Ovary (tissue), 7 donors: ENCODE measurements at regions not wholly inside any gene's neighbourhood (a gene's known extent, or its start where the extent isn't known, plus 50 kb on each side); places are given as distances from the start of the nearest gene placed in this dataset. TPM values are rescaled to one million over a fixed set of nuclear protein-coding genes. Genes with fewer than 3 reads are reported as not detected.

Experiments used
- DNase-seq, 5 donors: peaks; one replicate each; pipeline ENCODE4 v3.0.0-alpha.2; 2019 to 2020
- H3K27ac ChIP-seq, 2 donors: fragments of 200-600 bp; one replicate each; pipeline versions ENCODE4 v1.5.1 to v1.8.0; 2019 to 2022
- H3K27me3 ChIP-seq: fragments of 200-600 bp; one replicate; pipeline ENCODE4 v1.8.0; 2022
- H3K36me3 ChIP-seq: fragments of 200-600 bp; sonication (generic); one replicate; pipeline ENCODE4 v1.5.1; 2019
- H3K4me1 ChIP-seq: one replicate; pipeline ENCODE4 v1.8.1; 2013; ENCODE audit warnings: mild to moderate bottlenecking, moderate library complexity; ENCODE audit not compliant: insufficient read depth
- H3K4me3 ChIP-seq: fragments of 200-600 bp; sonication (generic); one replicate; pipeline ENCODE4 v1.5.1; 2017
- H3K9me3 ChIP-seq, 2 donors: fragments of 200-600 bp in 1 of 2; sonication (generic) in 1 of 2; one replicate each; pipeline versions ENCODE4 v1.5.1 to v1.8.1; 2013 to 2019; ENCODE audit warnings: mild to moderate bottlenecking in 1 of 2, moderate library complexity in 1 of 2
- EP300 ChIP-seq: sonication (generic); formaldehyde crosslinking; IDR thresholded peaks from one replicate; pipeline ENCODE4 v1.6.1; 2017; ENCODE audit warnings: antibody characterized with exemption
- POLR2A ChIP-seq: fragments of 450-650 bp; IDR thresholded peaks from one replicate; pipeline ENCODE4 v1.6.1; 2017; ENCODE audit warnings: antibody characterized with exemption, mild to moderate bottlenecking, moderate library complexity
- WGBS, 3 donors: extraction: QIAGEN DNeasy Blood & Tissue Kit in 1 of 3; methylation state at CpG; one replicate each; pipeline versions ENCODE4 v1.1.5 to v1.1.7; 2013 to 2017; 5-methylcytosine and 5-hydroxymethylcytosine counted together
- intact Hi-C, 4 donors: fragments of 100-400 bp; cut with DNase I; formaldehyde crosslinking; loops; one replicate each; pipeline versions ENCODE4 v1.11.0 to v1.15.1; 2022 to 2023
- small RNA-seq: library from RNA; depleted of rRNA; stranded (forward); fragments of <200 nt; gene quantifications from one replicate; pipeline ENCODE3, GENCODE V24; 2016
- TF ChIP-seq, protein P1 (sequence below), 3 donors: fragments of 450-650 bp in 2 of 3; fragments of 200-600 bp in 1 of 3; IDR thresholded peaks; one replicate each; pipeline versions ENCODE4 v1.5.1 to v1.8.0; 2016 to 2022; ENCODE audit warnings: antibody characterized with exemption in 3 of 3, mild to moderate bottlenecking in 1 of 3
- donor health status: DM: no; HTN: no; CAD: no; lungs with moderate emphysema.
- donor health status: DM: no; HTN: no; CAD: no.
- donor health status: Bipolar disorder and iron deficiency.
- donor health status: DM: no; HTN: no; CAD: no.
- donor health status: DM: yes; HTN: yes; CAD: no.

DNA sequence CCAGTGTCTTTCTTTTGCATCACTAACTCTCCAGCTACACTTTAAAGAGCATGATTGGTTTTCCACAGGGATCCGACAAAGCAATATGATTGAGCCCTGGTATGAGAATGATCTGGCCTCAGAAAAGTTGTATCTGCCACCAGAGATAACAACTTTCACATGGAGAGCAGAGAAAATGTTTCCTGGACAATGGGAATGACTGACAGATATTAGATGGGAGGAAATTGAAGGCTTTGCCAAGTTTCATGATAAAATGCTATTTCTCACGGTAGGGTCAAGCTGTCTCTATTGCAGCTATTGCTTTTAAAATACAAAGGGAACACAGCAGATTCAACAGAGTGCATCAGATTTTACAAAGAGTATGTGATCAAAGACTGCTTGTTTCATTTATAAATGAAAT lies 56.4 kb upstream of the GLIS3 start:
- Histone ChIP-seq H3K4me3 (no peak overlapping the region), H3K9me3 (no peaks in the 10 kb centered on the region), H3K4me1 (no peaks in the 10 kb centered on the region), H3K36me3 (no peaks in the 10 kb centered on the region), H3K27me3 (peaks cover 2% of the 10 kb centered on the region), H3K27ac (no peak overlapping the region)
- no peak for DNase-seq
- WGBS, 3 donors = 32 to 43% (median 41%) methylated on average over 2 of the region's 2 CpGs
- TF ChIP-seq, protein P1, sequence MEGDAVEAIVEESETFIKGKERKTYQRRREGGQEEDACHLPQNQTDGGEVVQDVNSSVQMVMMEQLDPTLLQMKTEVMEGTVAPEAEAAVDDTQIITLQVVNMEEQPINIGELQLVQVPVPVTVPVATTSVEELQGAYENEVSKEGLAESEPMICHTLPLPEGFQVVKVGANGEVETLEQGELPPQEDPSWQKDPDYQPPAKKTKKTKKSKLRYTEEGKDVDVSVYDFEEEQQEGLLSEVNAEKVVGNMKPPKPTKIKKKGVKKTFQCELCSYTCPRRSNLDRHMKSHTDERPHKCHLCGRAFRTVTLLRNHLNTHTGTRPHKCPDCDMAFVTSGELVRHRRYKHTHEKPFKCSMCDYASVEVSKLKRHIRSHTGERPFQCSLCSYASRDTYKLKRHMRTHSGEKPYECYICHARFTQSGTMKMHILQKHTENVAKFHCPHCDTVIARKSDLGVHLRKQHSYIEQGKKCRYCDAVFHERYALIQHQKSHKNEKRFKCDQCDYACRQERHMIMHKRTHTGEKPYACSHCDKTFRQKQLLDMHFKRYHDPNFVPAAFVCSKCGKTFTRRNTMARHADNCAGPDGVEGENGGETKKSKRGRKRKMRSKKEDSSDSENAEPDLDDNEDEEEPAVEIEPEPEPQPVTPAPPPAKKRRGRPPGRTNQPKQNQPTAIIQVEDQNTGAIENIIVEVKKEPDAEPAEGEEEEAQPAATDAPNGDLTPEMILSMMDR (IDR thresholded peaks at IDR 0.05) = no peak
- no peak for TF ChIP-seq POLR2A
- TF ChIP-seq EP300 = no peak
- intact Hi-C loops = loop anchor here in 1 of 4 donors (5.0 kb wide), 1 partner anchor 984 kb away; no protein-coding TSS in a partner anchor

DNA sequence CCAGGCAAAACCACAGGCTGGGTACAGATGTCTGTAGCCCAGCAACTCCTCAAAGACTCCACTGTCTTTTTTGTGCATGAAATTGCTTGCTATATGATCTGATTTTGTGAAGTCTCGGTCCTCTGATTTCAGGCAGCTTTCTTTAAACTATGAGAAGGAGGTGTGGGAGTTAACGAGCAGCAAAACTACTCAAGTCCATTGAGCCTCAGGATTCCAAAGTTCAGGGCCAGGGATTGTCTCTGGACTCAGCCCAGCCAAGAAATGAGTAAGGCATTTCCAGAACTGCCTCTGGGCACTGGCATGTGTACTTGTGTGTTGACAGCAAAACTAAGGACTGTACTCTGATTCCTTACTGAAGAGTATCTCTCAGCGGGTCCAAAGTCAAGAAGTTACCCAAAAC lies 53.4 kb upstream of the GLIS3 start:
- Histone ChIP-seq H3K4me1 (no peaks in the 10 kb centered on the region), H3K36me3 (no peaks in the 10 kb centered on the region), H3K27ac (no peak overlapping the region), H3K27me3 (peaks cover 2% of the 10 kb centered on the region), H3K9me3 (no peaks in the 10 kb centered on the region), H3K4me3 (no peak overlapping the region)
- WGBS, 3 donors = 47 to 51% (median 48%) methylated on average over 3 of the region's 3 CpGs
- no peak for DNase-seq
- TF ChIP-seq POLR2A = no peak
- TF ChIP-seq, protein P1 (IDR thresholded peaks at IDR 0.05) = no peak
- no peak for TF ChIP-seq EP300
- intact Hi-C loops = no loop called here

DNA sequence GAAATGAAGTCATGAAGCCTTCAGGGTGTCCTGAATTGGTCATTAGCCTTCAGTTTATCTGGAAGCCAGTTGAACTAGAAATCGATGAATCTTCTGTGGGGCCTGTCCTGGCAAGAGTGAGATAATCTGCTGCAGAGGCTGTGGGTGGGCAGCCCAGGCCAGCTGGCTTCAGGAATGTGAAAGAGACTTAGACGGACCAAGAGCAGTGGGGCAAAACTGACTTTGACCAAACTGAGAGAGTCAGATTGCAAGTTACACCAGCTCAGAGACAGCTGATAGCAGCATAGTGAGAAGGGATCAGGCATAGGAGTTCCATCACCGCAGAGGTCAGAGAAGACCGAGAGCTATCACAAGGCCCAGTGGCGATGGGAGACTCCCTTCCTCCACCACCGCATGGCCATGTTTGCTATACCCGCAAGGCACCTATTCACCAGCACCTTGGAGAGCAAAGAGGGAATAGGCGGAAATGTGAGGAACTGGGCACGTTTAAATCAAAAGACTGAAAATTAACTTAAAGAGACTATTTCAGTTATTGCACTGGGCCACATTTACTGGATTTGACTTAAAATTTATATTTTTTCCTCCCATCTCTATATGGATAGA lies 50.0 kb upstream of the GLIS3 start:
- DNase-seq = no peak
- Histone ChIP-seq H3K36me3 (no peaks in the 10 kb centered on the region), H3K4me1 (no peaks in the 10 kb centered on the region), H3K4me3 (no peak overlapping the region), H3K9me3 (no peaks in the 10 kb centered on the region), H3K27ac (no peak overlapping the region), H3K27me3 (no peaks in the 10 kb centered on the region)
- intact Hi-C loops = no loop called here
- WGBS, 3 donors = 73 to 85% (median 81%) methylated on average over 9 of the region's 9 CpGs
- TF ChIP-seq EP300 = no peak
- TF ChIP-seq POLR2A = no peak
- TF ChIP-seq, protein P1 (IDR thresholded peaks at IDR 0.05) = no peak

Small RNA genes lying in the stretch of these regions (small RNA-seq; reads per million reads assigned to genes)
- gene RNU6-694P = not detected
